H1 (cell line): ENCODE measurements at regions not wholly inside any gene's neighbourhood (a gene's known extent, or its start where the extent isn't known, plus 50 kb on each side); places are given as distances from the start of the nearest gene placed in this dataset.

Source experiments
- KDM5A ChIP-seq: fragments of 200-600 bp; IDR thresholded peaks from 2 replicates; pipeline ENCODE4 v1.7.1; 2012; ENCODE audit warnings: mild to moderate bottlenecking, low read length, inconsistent platforms, mixed read lengths
- TAF1 ChIP-seq: IDR thresholded peaks from 2 replicates; pipeline ENCODE4 v1.6.1; 2011; ENCODE audit warnings: mild to moderate bottlenecking, low read depth, low read length

DNA sequence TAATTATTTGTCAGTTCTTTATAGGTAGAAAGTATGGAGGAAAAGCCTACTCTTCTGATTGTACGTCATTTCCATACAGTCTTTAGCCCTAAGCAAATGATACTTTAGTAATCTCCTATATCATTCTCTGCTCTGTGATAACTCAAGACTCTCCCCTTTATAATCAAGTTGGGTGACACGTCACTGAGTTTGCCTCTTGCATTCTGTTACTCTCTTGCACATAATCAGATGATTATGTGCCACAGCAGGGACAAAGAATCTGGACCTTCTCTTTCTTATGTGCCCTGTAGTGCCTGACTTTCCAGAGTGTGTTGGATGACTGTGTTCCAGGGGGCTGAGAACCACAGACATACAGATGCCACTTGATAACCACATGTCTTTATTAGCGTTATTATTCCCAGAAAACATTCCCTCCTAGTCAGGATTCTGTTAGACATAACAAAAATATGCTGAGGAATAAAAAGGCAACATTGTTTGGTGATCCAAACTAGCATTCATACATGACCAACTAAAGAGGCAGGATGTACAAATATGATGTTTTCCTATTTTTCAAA, 116.4 kb upstream of the HGF start (continued):
- TF ChIP-seq TAF1 (no peak), KDM5A (no peak)
- TF ChIP-seq, all 59 proteins: peak for 0
